ENCODE measurements at regions not wholly inside any gene's neighbourhood (a gene's known extent, or its start where the extent isn't known, plus 50 kb on each side); places are given as distances from the start of the nearest gene placed in this dataset.

DNA sequence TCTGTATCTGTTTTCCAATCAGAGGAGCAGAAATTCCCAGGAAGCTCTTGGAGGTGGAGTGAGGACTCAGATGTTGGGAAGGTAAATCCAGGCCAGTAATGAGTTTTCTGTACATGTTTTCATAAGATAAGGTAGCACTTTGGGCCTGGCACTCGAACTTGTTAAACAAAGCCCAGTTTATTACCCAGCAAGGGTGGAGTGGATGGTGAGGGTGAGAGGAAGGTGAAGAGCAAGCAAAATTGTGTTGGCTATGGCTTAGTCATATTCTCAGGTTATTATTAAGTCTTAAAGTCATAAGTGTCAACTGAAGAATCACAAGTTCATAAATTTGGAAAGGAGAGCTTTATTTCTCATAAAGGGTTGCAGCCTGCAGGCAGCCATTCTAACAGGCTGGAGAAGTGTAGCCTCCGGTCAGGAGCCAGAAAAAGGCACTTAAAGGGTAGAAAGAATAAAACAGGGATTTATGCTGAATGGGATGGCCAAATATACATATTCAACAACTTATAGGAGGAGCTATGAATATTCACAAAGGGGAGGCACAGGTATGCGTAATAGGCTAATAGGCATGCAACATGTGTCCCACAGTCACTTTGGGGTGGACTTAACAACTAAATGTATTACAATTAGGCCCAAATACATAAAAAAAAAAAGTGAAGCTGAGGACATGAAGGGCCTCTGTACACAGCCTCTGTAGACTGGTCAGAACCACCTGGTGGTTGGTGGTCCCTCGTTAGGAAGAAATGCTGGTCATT, 523.9 kb downstream of the LMO4 start:
- in situ Hi-C loops (cut with HindIII; ENCODE audit: low sequenced_read_pairs) = no loop called here

DNA sequence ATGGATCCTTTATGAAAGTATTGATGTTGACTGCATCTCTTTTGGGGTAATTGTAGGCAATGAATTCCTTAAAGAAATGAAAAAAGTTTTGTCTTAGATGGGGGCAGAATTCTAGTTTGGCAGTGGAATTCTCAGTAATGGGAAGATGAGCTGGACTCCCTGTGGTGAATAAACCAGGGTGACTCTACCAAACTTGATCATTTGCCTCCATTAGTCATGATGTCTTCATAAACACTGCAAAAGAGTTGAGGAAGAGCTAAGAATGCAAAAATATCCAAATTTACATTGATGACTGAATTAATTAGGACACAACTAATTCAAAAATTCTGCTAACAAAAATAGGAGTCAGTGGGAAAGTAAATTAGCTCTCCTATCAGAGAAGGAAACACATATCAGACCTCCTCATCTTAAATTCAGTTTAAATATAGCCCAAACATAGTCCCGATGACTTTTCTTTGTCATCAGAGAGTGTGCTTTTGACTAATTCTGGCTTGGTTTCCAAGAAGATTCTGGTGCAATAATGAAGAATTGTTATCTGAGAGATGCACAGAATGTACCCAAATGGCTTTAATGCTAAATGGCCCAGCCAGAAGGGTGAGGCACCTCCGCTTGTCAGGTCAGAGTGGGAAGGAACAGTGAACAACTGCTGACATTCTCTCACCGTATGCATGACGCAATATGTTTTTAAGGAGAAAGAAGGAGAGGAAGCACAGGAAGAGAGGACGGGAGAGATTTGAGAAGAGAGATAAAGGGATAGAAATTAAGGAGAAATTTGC, 525.1 kb downstream of the LMO4 start:
- in situ Hi-C loops (cut with HindIII; ENCODE audit: low sequenced_read_pairs) = no loop called here

DNA sequence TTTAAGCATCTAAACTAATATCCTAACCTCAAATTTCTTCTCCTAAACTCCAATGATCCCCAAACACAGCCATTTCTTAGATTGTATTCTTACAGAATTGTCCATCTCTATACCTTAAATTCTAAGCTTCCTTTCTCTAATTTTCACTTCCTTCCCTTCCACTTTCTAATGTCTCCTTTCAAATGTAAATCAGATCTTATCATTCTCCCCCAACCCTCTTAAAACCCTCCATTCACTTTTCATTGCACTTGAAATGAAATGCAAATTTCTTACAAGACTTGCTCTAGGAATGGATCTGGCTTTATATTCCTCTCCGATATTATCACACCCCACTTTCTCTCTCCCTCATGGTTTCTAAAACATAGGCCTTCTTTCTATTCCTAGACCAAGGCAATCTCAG, 534.6 kb downstream of the LMO4 start:
- in situ Hi-C loops (cut with HindIII; ENCODE audit: low sequenced_read_pairs) = no loop called here

DNA sequence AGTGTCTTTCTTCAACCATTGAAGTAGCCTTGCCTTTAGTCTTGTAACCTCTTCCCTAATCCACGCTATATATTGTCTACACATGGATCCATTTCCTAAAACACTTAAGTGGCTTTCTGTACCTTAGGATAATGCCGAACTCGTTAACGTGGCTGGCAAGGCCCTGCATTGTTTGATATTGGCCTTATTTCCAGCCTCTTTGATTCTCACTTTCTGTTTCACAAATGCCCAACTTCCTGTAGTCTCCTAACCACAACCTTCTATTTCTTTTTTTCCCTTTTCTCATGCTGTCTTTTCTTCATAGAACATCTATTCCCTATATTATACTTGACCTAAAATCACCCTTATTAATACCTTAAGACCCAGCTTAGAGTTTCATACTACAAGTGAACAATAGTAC, 536.0 kb downstream of the LMO4 start:
- in situ Hi-C loops (cut with HindIII; ENCODE audit: low sequenced_read_pairs) = no loop called here

DNA sequence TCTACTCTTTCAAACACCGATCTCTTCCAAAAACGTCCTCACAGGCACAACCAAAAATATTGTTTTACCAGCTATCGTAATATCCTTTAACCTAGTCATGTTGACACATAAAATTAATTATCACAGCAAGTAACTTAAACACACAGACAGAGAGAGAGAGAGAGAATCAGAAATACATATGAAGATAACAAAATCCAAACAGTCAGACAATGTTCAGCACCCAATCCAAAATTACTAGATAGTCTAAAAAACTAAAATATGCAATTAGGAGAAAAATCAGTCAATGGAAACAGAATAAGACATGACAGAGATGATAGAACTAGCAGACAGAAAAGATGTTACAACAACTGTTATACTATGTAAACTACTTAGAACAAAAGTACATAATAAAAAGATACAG, 537.7 kb downstream of the LMO4 start:
- in situ Hi-C loops (cut with HindIII; ENCODE audit: low sequenced_read_pairs) = no loop called here

DNA sequence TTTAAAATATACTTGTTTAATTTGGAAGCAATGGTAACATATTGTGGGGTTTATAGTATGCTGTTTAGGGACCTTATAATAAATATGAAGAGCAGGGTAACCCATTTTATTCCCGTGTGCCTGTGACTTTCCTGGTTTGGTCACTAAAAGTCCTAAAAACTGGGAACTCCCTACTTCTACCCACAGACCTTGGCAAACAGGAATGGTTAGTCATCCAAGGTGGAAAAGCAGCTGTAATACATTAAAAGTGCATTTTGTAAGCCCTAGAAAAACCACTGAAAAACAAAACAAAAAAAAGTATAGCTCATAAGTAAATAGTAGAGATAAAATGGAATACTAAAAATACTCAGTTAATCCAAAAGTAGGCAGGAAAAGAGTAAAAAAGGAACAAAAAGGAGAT, 538.9 kb downstream of the LMO4 start:
- in situ Hi-C loops (cut with HindIII; ENCODE audit: low sequenced_read_pairs) = no loop called here

DNA sequence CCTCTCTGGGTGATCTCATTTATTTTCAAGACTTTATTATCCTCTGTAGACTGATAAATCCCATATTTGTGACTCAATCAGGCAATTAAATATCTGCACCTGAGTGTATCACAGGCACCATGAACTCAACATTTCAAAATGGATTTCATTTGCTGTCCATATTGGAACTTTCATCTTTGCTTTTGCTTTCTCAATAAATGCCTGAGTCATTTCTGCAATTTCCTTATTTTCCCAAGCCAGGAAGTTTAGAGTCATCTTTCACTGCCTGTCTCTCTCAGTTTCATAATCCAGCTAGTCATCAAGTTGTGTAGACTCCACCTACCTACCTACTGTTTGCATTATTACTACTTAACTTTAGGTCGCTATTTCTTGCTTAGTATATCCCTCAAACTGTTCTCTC, 540.9 kb downstream of the LMO4 start:
- in situ Hi-C loops (cut with HindIII; ENCODE audit: low sequenced_read_pairs) = no loop called here

DNA sequence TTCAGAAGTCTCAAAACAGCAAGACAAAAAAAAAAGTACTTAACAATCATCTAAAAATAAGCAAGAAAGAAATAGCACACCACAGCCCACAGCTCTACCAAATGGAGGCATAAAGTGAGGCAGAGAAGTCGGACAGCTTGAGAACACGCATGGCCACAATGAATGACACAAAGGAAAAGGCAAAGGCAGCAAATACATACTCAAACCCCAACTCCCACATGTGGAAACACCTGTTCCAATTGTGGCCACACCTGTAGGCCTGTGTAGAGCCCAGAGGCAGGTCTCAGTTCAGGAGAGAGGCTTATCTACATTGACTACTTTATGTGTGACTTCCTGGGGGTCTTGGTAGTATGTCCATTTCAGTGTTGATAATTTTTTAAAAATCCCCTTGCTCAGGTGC, 543.5 kb downstream of the LMO4 start:
- in situ Hi-C loops (cut with HindIII; ENCODE audit: low sequenced_read_pairs) = no loop called here

DNA sequence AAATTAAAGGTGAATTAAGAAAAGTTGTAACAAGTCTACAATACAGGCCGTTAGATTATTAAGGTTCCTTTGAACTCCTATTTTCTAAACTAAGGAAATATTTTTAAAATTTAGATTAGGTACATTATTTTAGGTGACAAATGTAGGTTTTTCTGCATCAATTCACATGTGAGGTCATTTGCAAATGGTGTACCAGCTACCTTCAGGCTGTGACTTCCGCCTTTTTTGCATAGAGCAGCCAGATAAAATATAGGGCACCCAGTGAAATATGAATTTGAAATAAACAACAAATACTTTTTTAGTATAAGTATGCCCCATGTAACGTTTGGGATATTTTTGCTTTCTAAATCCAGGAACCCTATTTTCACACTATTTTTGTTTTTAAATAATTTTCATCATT, 544.0 kb downstream of the LMO4 start:
- in situ Hi-C loops (cut with HindIII; ENCODE audit: low sequenced_read_pairs) = no loop called here

DNA sequence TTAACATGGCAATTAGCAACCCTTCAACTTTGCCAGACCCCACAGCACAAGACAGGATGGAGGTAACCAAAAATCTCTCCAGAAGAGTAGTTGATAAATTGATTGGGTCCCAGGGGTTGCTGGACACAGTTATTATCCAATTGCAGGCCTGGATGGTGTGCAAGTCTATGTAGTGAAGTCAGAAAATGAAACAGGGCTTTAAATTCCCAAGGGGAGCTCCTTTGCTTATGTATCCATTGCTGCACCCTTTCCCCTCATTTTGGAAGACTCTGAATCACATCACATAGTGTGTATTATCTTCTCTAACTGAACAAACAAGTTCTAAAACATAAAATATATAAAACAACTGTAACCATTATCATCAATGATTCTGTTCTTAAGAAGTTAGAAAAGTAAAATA, 550.2 kb downstream of the LMO4 start:
- in situ Hi-C loops (cut with HindIII; ENCODE audit: low sequenced_read_pairs) = no loop called here

DNA sequence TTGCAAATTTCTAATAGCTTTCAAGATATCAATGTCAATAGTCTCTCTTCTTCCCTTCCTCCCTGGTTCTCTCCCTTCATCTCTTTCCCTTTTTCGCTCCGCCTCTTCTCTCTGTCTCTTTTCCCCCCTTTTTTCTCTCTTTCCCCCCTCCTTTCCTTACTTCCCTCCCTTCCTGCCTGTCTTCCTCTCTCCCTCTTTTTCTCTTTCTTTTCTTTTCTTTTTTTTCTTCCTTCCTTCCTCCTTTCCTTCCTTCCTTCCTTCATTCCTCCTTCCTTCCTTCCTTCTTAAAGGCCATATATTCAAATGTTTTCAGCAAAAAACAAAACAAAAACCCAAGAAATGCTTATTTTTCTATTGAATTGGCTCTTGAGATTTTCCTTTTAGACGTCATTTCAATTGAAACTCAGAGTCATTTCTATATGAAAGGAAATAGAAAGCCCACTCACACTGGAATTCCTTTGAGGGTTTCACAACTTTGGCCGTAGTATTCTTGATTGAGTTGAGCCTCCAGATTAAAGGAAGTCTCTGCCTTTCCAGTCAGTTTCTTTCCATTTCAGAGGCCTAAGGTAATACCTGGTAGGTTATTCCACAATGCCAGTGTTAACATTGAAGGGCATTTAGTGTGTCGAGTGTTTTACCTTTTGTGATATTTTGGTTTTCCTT, 551.5 kb downstream of the LMO4 start:
- in situ Hi-C loops (cut with HindIII; ENCODE audit: low sequenced_read_pairs) = no loop called here

DNA sequence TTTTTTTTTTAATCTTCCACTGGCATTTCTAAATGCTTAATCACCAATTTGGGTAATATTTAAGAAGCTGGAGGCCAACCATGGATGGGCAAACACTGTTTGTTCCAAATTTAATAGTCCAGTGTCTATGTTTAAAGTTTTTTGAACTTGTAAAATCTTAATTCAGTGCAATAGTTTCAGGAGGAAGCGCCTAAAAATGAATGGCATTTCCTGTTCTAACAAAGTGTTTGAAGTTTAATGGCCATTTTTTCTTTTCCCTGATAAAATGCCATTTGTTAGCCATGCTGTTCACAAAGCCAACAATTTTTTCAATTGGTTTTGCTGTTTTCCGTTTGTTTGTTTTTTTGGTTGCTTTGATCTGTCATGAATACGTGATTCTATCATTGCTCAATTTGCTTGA, 552.1 kb downstream of the LMO4 start:
- in situ Hi-C loops (cut with HindIII; ENCODE audit: low sequenced_read_pairs) = no loop called here

DNA sequence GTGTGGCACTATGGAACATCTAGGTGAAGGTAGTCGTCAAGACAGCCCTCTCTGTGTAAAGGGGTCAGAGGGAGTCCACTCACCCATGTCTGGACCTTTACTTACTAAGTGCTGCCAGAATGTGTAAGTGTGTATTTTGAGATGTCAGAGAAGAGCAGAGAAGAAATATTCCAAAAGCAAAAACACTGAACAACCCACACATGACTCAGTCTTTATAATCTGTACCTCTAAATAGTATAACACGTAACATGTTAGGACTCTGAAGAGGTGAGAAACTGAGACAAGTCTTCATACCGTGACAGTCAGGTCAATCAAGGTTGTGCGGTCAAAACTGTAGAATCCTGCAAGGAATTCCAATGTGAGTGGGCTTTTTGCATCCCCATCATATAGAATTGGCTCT, 555.2 kb downstream of the LMO4 start:
- in situ Hi-C loops (cut with HindIII; ENCODE audit: low sequenced_read_pairs) = no loop called here

DNA sequence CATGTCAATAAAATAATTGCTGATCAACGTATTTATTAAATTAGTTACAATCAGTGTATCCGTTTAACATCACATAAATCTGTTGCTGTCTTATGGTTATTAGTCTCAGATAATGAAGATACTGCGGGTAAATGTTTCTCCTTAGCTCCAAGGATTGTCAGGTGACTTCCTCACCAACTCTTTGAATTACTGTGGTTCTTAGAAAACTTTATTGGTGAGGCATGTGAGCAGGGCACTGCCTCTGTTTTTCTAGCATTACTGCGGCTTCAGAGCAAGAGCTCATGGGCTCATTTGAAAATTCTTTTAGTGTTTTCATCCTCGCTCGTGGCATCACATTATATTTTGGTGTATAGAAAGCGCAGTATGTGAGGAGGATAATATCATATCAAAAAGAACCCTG, 555.9 kb downstream of the LMO4 start:
- in situ Hi-C loops (cut with HindIII; ENCODE audit: low sequenced_read_pairs) = no loop called here

DNA sequence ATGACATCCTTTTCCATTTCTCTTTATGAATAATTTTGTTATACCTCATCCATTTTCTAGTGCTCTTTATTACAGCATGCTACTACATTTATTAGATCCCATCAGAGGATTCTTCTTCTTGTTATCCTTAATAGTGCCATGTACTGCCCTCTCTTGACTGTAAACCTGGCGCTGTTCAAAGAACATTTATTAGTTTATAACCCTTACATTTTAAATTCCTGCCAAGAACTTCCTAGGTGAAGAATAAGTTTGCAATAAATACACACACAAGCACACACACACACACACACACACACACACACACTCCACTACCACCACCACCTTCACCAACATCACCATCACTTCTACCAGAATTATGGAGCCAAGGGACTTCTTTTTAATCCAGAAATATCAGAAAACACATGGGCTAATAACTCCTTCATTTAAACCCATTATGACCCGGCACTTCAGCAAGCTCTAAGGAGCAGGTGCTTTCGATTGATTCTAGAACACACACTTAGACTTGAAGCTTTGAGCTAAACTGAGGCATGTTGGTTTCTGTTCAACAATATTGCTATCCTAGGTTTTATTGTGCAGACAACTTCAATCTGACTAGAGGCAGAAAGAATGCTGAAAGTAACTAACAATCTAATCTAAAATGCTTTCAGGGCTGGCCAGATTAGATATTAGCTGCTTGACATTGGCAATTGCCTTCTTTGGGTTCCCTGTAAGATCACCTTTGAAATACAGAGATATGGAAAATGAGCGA, 556.8 kb downstream of the LMO4 start:
- in situ Hi-C loops (cut with HindIII; ENCODE audit: low sequenced_read_pairs) = no loop called here

DNA sequence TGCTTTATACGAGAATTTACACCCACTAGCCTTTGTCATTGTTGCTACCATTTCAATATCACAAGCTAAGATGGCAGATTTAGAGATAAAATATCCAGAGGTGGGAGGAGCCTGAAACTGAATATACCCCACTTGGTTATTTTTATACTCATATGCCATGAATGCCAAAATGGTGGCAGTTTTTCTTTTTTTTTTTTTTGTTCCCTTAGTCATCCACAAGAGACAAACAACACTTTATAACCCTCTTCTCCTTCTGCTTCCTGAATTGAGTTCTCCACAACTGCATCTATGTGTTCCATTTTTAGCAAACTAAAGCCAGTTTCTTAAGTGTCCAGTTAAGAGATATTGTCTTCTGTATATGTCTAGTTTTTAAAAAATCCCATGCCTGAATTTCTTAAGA, 558.4 kb downstream of the LMO4 start:
- in situ Hi-C loops (cut with HindIII; ENCODE audit: low sequenced_read_pairs) = no loop called here

DNA sequence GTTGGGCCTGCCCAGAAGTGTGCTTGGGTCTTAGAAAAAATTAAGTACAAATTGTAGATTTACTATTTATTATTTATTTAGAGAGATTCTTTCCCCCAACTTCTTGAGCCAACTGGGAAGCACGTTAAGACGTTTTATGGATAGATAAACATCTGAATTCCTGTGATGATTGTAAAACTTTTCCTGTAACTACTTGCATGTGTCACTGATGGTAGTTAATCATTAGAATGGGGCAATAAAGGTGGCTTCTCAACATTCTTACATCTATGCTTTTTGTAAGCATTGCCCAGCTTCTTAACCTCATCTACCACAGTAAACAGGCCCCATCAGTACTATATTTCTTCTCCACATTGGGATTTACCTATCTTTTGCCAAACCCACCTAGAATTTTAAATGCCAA, 559.8 kb downstream of the LMO4 start:
- in situ Hi-C loops (cut with HindIII; ENCODE audit: low sequenced_read_pairs) = no loop called here

DNA sequence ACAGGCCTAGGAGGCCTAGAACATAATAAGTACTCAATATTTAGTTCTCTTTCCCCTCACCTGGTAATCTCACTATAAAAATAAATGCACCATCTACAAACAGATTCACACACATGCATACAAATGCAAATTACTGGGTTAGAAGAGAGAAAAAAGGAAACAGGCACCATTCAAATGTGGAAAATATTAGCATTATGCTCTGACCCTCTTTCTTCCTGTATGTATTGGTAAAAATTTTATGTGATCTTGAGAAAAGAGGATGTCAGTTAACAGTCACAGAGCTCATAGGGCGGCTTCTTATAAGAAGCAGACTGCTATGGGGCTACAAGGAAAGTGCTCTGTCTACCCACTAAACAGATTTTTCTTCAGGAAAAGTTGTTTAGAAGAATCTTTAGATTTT, 565.4 kb downstream of the LMO4 start:
- in situ Hi-C loops (cut with HindIII; ENCODE audit: low sequenced_read_pairs) = no loop called here

DNA sequence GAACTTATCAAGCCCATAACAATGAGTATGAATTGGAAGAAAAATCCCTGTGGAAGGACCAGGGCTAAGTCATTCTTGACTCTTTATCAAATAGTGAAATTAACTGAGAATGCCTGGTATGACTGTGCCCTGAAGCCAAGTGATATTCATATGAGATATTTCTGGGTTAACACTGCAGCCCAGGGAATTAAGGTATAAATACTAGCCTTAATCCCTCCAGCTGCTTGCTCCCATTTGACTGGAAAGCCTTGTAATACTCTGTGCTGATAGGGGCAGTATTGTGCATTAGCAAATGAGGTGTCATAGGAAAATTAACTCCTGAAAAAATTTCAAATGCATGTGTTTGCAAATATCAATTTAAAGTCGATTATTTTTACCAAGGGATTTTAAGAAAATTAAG, 568.8 kb downstream of the LMO4 start:
- in situ Hi-C loops (cut with HindIII; ENCODE audit: low sequenced_read_pairs) = no loop called here

DNA sequence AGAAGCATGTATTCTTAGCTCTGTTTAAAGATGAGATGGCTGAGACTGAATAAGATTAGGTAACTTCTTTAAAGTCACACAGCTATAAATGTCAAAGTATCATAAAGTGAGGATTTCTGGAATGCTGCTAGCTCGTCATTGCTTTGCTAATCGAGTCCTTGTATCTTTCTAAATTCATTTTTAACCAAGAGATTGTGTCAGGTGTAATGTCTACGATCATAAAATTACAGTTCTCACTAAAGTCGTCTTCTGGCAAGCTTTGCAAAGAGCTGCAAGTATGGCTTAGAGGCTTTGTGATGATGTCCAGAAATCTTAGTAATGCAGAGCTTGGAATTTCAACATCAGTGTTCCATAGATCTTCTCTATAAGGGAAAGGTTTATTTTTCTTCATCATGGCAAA, 569.8 kb downstream of the LMO4 start:
- in situ Hi-C loops (cut with HindIII; ENCODE audit: low sequenced_read_pairs) = no loop called here

DNA sequence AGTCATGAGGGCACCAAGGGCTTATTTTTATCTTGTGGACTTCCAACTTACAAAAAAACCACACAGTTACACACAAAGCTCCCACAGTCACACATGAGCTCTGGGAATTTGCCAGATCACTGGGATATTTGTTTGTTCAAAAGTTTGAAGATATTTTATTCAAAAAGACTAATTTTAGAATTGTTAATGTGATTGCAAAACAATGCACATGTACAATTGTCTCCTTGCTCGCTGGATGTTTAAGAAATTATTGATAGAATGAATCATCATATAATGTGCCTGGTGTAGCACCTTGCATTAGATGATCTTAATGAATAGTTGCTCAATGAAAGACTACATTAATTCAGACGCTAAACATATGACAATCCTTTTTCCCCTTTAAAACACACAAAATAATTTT, 570.3 kb downstream of the LMO4 start:
- in situ Hi-C loops (cut with HindIII; ENCODE audit: low sequenced_read_pairs) = no loop called here

All from endothelial cell of hepatic sinusoid (primary cell).